WTC11 (cell line): ENCODE measurements at regions not wholly inside any gene's neighbourhood (a gene's known extent, or its start where the extent isn't known, plus 50 kb on each side); places are given as distances from the start of the nearest gene placed in this dataset.

ENCODE experiments used
- ATAC-seq: fragments of 200-7000 bp; cut with Tn5 transposase; 2 replicates; pipeline ENCODE4 v1.10.0; 2021; ENCODE audit warnings: mild to moderate bottlenecking, moderate library complexity
- CTCF ChIA-PET: fragments of 300-600 bp; sonication (Branson Sonifier 250); formaldehyde crosslinking; loops from one replicate; lab custom pipeline; 2021; ENCODE audit warnings: antibody characterized with exemption; lab: Charles Lee
- POLR2A ChIA-PET: fragments of 350-600 bp; sonication (Branson Sonifier 250); formaldehyde crosslinking; loops from one replicate; lab custom pipeline; 2021; ENCODE audit warnings: antibody characterized with exemption; lab: Charles Lee
- DNase-seq: peaks from one replicate; pipeline ENCODE4 v3.0.0; 2021; ENCODE audit warnings: low spot score
- H3K27ac Mint-ChIP-seq: 2 replicates; pipeline ENCODE4 v1.8.0; 2021; ENCODE audit warnings: mixed read lengths
- H3K27me3 Mint-ChIP-seq: 2 replicates; pipeline ENCODE4 v1.8.0; 2021; ENCODE audit warnings: low read depth, mild to moderate bottlenecking, moderate library complexity, mixed read lengths
- H3K36me3 Mint-ChIP-seq: 2 replicates; pipeline ENCODE4 v1.8.0; 2021; ENCODE audit warnings: mixed read lengths
- H3K4me1 Mint-ChIP-seq: 2 replicates; pipeline ENCODE4 v1.8.0; 2022; ENCODE audit warnings: mixed read lengths
- H3K4me3 Mint-ChIP-seq: 2 replicates; pipeline ENCODE4 v1.8.0; 2021; ENCODE audit warnings: mild to moderate bottlenecking, moderate library complexity, mixed read lengths
- H3K9me3 Mint-ChIP-seq: 2 replicates; pipeline ENCODE4 v1.8.0; 2021; ENCODE audit warnings: mixed read lengths
- CDX4 ChIP-seq: fragments of 250-450 bp; sonication (Bioruptor Pico); IDR thresholded peaks from 2 replicates; pipeline ENCODE4 v1.9.0; 2021; ENCODE audit warnings: moderate library complexity, mild to moderate bottlenecking, inconsistent platforms, borderline replicate concordance
- FOXP1 ChIP-seq: sonication (generic); formaldehyde crosslinking; IDR thresholded peaks from 2 replicates; pipeline ENCODE4 v1.8.0; 2022; ENCODE audit warnings: missing genetic modification reagents, mild to moderate bottlenecking, moderate library complexity, borderline replicate concordance
- MYBL2 ChIP-seq: sonication (generic); formaldehyde crosslinking; IDR thresholded peaks from 2 replicates; pipeline ENCODE4 v1.8.1; 2023; ENCODE audit warnings: mild to moderate bottlenecking, moderate library complexity, missing genetic modification reagents
- NFATC4 ChIP-seq: fragments of 250-450 bp; sonication (Bioruptor Pico); IDR thresholded peaks from 2 replicates; pipeline ENCODE4 v1.9.0; 2021; ENCODE audit warnings: mild to moderate bottlenecking
- PREB ChIP-seq: sonication (generic); formaldehyde crosslinking; IDR thresholded peaks from 2 replicates; pipeline ENCODE4 v1.8.1; 2022; ENCODE audit warnings: mild to moderate bottlenecking, missing genetic modification reagents, moderate library complexity, borderline replicate concordance
- SMAD3 ChIP-seq: sonication (generic); formaldehyde crosslinking; IDR thresholded peaks from 2 replicates; pipeline ENCODE4 v1.8.0; 2022; ENCODE audit warnings: missing genetic modification reagents, mild to moderate bottlenecking, borderline replicate concordance
- ZBTB21 ChIP-seq: sonication (generic); formaldehyde crosslinking; IDR thresholded peaks from 2 replicates; pipeline ENCODE4 v1.8.1; 2023; ENCODE audit warnings: mild to moderate bottlenecking, missing genetic modification reagents, borderline replicate concordance
- ZNF425 ChIP-seq: fragments of 250-450 bp; sonication (Bioruptor Pico); conservative IDR thresholded peaks from 2 replicates; pipeline ENCODE4 v1.9.0; 2021; ENCODE audit warnings: mild to moderate bottlenecking
- ZNF532 ChIP-seq: fragments of 250-450 bp; sonication (Bioruptor Pico); IDR thresholded peaks from 2 replicates; pipeline ENCODE4 v1.9.0; 2021; ENCODE audit warnings: mild to moderate bottlenecking, borderline replicate concordance
- TF ChIP-seq, protein P1 (sequence below): sonication (generic); formaldehyde crosslinking; IDR thresholded peaks from 2 replicates; pipeline ENCODE4 v1.8.0; 2023; ENCODE audit warnings: missing genetic modification reagents, mild to moderate bottlenecking, borderline replicate concordance
- TF ChIP-seq, protein P2 (sequence below): sonication (generic); formaldehyde crosslinking; IDR thresholded peaks from 2 replicates; pipeline ENCODE4 v1.8.0; 2022; ENCODE audit warnings: mild to moderate bottlenecking, missing genetic modification reagents
- TF ChIP-seq, protein P3 (sequence below): sonication (generic); formaldehyde crosslinking; IDR thresholded peaks from 2 replicates; pipeline ENCODE4 v1.8.1; 2023; ENCODE audit warnings: mild to moderate bottlenecking, missing genetic modification reagents

GRCh38 chr11:93929407-93929806, 79.0 kb upstream of the VSTM5 start (continued):
- TF ChIP-seq, protein P1, sequence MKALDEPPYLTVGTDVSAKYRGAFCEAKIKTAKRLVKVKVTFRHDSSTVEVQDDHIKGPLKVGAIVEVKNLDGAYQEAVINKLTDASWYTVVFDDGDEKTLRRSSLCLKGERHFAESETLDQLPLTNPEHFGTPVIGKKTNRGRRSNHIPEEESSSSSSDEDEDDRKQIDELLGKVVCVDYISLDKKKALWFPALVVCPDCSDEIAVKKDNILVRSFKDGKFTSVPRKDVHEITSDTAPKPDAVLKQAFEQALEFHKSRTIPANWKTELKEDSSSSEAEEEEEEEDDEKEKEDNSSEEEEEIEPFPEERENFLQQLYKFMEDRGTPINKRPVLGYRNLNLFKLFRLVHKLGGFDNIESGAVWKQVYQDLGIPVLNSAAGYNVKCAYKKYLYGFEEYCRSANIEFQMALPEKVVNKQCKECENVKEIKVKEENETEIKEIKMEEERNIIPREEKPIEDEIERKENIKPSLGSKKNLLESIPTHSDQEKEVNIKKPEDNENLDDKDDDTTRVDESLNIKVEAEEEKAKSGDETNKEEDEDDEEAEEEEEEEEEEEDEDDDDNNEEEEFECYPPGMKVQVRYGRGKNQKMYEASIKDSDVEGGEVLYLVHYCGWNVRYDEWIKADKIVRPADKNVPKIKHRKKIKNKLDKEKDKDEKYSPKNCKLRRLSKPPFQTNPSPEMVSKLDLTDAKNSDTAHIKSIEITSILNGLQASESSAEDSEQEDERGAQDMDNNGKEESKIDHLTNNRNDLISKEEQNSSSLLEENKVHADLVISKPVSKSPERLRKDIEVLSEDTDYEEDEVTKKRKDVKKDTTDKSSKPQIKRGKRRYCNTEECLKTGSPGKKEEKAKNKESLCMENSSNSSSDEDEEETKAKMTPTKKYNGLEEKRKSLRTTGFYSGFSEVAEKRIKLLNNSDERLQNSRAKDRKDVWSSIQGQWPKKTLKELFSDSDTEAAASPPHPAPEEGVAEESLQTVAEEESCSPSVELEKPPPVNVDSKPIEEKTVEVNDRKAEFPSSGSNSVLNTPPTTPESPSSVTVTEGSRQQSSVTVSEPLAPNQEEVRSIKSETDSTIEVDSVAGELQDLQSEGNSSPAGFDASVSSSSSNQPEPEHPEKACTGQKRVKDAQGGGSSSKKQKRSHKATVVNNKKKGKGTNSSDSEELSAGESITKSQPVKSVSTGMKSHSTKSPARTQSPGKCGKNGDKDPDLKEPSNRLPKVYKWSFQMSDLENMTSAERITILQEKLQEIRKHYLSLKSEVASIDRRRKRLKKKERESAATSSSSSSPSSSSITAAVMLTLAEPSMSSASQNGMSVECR (CRISPR knock-in tag): no peak

DNA sequence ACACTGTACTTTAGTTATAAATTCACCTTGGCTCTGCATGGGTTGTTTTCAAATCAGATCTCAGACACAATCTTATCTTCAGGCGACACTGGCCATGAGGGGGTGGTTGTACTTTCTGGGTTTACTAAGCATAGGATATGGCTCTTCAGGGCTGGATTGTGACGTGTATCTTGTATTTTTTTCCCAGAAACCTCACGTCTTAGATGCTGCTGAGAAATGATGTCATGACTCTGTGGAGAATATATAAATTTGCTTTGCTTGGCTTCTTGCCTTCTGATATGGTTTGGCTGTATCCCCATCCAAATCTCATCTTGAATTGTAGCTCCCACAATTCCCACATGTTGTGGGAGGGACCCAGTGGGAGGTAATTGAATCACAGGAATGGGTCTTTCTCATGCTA, 82.8 kb upstream of the VSTM5 start:
- H3K27ac Mint-ChIP-seq: no peak overlapping the region
- ChIA-PET CTCF (interaction anchor here (2.9 kb wide), 1 partner anchor 12 kb away, joined by 8 read pairs; no protein-coding TSS in a partner anchor), POLR2A (no interaction called here)
- no peak for ATAC-seq
- no peak overlapping the region for H3K4me3 Mint-ChIP-seq
- no peaks in the 10 kb centered on the region for H3K36me3 Mint-ChIP-seq
- H3K27me3 Mint-ChIP-seq: no peaks in the 10 kb centered on the region; the same call in 1 of the 2 replicates
- no peak for DNase-seq
- no peaks in the 10 kb centered on the region for H3K4me1 Mint-ChIP-seq
- peaks cover 9% of the 10 kb centered on the region for H3K9me3 Mint-ChIP-seq
- TF ChIP-seq ZNF532 (no peak), ZNF425 (CRISPR knock-in tag) (no peak), FOXP1 (CRISPR knock-in tag) (no peak), MYBL2 (CRISPR knock-in tag) (no peak), CDX4 (CRISPR knock-in tag) (no peak), PREB (no peak), SMAD3 (CRISPR knock-in tag) (no peak), ZBTB21 (CRISPR knock-in tag) (no peak), NFATC4 (CRISPR knock-in tag) (no peak)
- TF ChIP-seq, protein P2, sequence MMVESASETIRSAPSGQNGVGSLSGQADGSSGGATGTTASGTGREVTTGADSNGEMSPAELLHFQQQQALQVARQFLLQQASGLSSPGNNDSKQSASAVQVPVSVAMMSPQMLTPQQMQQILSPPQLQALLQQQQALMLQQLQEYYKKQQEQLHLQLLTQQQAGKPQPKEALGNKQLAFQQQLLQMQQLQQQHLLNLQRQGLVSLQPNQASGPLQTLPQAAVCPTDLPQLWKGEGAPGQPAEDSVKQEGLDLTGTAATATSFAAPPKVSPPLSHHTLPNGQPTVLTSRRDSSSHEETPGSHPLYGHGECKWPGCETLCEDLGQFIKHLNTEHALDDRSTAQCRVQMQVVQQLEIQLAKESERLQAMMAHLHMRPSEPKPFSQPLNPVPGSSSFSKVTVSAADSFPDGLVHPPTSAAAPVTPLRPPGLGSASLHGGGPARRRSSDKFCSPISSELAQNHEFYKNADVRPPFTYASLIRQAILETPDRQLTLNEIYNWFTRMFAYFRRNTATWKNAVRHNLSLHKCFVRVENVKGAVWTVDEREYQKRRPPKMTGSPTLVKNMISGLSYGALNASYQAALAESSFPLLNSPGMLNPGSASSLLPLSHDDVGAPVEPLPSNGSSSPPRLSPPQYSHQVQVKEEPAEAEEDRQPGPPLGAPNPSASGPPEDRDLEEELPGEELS (CRISPR knock-in tag): no peak
- TF ChIP-seq, protein P3, sequence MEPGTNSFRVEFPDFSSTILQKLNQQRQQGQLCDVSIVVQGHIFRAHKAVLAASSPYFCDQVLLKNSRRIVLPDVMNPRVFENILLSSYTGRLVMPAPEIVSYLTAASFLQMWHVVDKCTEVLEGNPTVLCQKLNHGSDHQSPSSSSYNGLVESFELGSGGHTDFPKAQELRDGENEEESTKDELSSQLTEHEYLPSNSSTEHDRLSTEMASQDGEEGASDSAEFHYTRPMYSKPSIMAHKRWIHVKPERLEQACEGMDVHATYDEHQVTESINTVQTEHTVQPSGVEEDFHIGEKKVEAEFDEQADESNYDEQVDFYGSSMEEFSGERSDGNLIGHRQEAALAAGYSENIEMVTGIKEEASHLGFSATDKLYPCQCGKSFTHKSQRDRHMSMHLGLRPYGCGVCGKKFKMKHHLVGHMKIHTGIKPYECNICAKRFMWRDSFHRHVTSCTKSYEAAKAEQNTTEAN (CRISPR knock-in tag): no peak
- TF ChIP-seq, protein P1 (CRISPR knock-in tag): no peak
